Lower leg skin (tissue), 4 donors: ENCODE measurements at regions not wholly inside any gene's neighbourhood (a gene's known extent, or its start where the extent isn't known, plus 50 kb on each side); places are given as distances from the start of the nearest gene placed in this dataset.

ENCODE experiments used
- DNase-seq, 2 donors: peaks; one replicate each; pipeline ENCODE4 v3.0.0-alpha.2; 2019; ENCODE audit warnings: low spot score in 2 of 2
- H3K4me3 ChIP-seq: fragments of 200-600 bp; sonication (generic); 2 replicates; pipeline ENCODE4 v1.5.1; 2017; ENCODE audit warnings: mild to moderate bottlenecking, low read depth; ENCODE audit not compliant: poor library complexity, severe bottlenecking
- CTCF ChIP-seq, 3 donors: fragments of 450-650 bp; IDR thresholded peaks; one replicate each; pipeline ENCODE4 v1.5.1; 2016; ENCODE audit warnings: antibody characterized with exemption in 3 of 3, mild to moderate bottlenecking in 3 of 3, moderate library complexity in 2 of 3
- POLR2A ChIP-seq, 2 donors: fragments of 450-650 bp; IDR thresholded peaks; one replicate each; pipeline ENCODE4 v1.6.1; 2016 to 2017; ENCODE audit warnings: antibody characterized with exemption in 2 of 2, mild to moderate bottlenecking in 1 of 2, moderate library complexity in 1 of 2
- WGBS, 2 donors: methylation state at CpG; one replicate each; pipeline ENCODE4 v1.1.5; 2018; 5-methylcytosine and 5-hydroxymethylcytosine counted together
- intact Hi-C: fragments of 100-400 bp; cut with DNase I; formaldehyde crosslinking; loops from one replicate; pipeline ENCODE4 v1.15.0; 2023; ENCODE audit warnings: low total_unique reads

GRCh38 chrX:128884430-128884829 lies 638.9 kb downstream of the SMARCA1 start:
- H3K4me3 ChIP-seq, result no peak overlapping the region
- no peak for TF ChIP-seq CTCF (IDR thresholded peaks at IDR 0.05)
- TF ChIP-seq POLR2A (IDR thresholded peaks at IDR 0.05), result no peak
- 71 to 94% methylated on average over 2 of the region's 2 CpGs for WGBS, 2 donors
- intact Hi-C loops, result no loop called here
- DNase-seq, result no peak

GRCh38 chrX:128883650-128884049 lies 639.6 kb downstream of the SMARCA1 start:
- DNase-seq, result no peak
- H3K4me3 ChIP-seq, result no peak overlapping the region
- WGBS, 2 donors, result 74 to 89% methylated on average over 3 of the region's 3 CpGs
- intact Hi-C loops, result no loop called here
- TF ChIP-seq CTCF (IDR thresholded peaks at IDR 0.05) (no peak), POLR2A (IDR thresholded peaks at IDR 0.05) (no peak)

GRCh38 chrX:128870361-128870760 lies 652.9 kb downstream of the SMARCA1 start:
- intact Hi-C loops, result no loop called here
- TF ChIP-seq CTCF (IDR thresholded peaks at IDR 0.05) (no peak), POLR2A (IDR thresholded peaks at IDR 0.05) (no peak)
- no peak for DNase-seq
- no peak overlapping the region for H3K4me3 ChIP-seq

GRCh38 chrX:128862557-128862956 lies 660.7 kb downstream of the SMARCA1 start:
- DNase-seq, result no peak
- WGBS, 2 donors, result 81 to 86% methylated on average over 2 of the region's 2 CpGs
- intact Hi-C loops, result no loop called here
- TF ChIP-seq POLR2A (IDR thresholded peaks at IDR 0.05) (no peak), CTCF (IDR thresholded peaks at IDR 0.05) (no peak)
- H3K4me3 ChIP-seq, result no peak overlapping the region

GRCh38 chrX:128848374-128848773 lies 674.9 kb downstream of the SMARCA1 start:
- intact Hi-C loops, result no loop called here
- no peak for TF ChIP-seq POLR2A (IDR thresholded peaks at IDR 0.05)
- no peak for TF ChIP-seq CTCF (IDR thresholded peaks at IDR 0.05)
- no peak for DNase-seq
- WGBS, 2 donors, result 48 to 52% methylated on average over 3 of the region's 3 CpGs
- no peak overlapping the region for H3K4me3 ChIP-seq

- DNase-seq, result no peak
- 65 to 71% methylated on average over 3 of the region's 3 CpGs for WGBS, 2 donors
- TF ChIP-seq CTCF (IDR thresholded peaks at IDR 0.05) (no peak), POLR2A (IDR thresholded peaks at IDR 0.05) (no peak)
Observed at GRCh38 chrX:128846385-128846784, 676.9 kb downstream of the SMARCA1 start.

More at GRCh38 chrX:128846385-128846784, 676.9 kb downstream of the SMARCA1 start:
- no peak overlapping the region for H3K4me3 ChIP-seq
- intact Hi-C loops, result no loop called here
